ENCODE measurements at regions not wholly inside any gene's neighbourhood (a gene's known extent, or its start where the extent isn't known, plus 50 kb on each side); places are given as distances from the start of the nearest gene placed in this dataset.
"Not testable (repeated sequence)": the region's sequence is repeated elsewhere in the genome, so short reads cannot be mapped to it uniquely, and the experiment has no call there.

- in situ Hi-C loops (cut with MboI); H3K4me3 ChIP-seq; H3K9ac ChIP-seq (ENCODE audit: control insufficient read depth, insufficient read depth, low read length); DNase-seq (ENCODE audit: low read depth, low spot score); FAIRE-seq; BruUV-seq (replicated peaks); POLR2A ChIA-PET; H3K4me1 ChIP-seq (ENCODE audit: control insufficient read depth, insufficient read depth, low read length); SMC1A ChIA-PET (ENCODE audit: uncharacterized antibody, unreplicated experiment); RAD21 ChIA-PET (ENCODE audit: unreplicated experiment); H3K27ac ChIP-seq (ENCODE audit: control insufficient read depth, insufficient read depth); H3K79me2 ChIP-seq (ENCODE audit: control insufficient read depth, insufficient read depth, low read length); H3K9me3 ChIP-seq (replicated peaks; ENCODE audit: control insufficient read depth, insufficient read depth, low read length); H2AFZ ChIP-seq (ENCODE audit: control insufficient read depth, low read depth, low read length); H3K36me3 ChIP-seq (ENCODE audit: control insufficient read depth in 2 of 2, insufficient read depth in 2 of 2, low read length in 1 of 2); H4K20me1 ChIP-seq (ENCODE audit: control insufficient read depth, insufficient read depth); ATAC-seq; intact Hi-C loops (cut with micrococcal nuclease; ENCODE audit: unreplicated experiment); H3K4me2 ChIP-seq (ENCODE audit: control insufficient read depth, insufficient read depth); CTCF ChIA-PET; H3K27me3 ChIP-seq (replicated peaks in 1 of 2; ENCODE audit: control insufficient read depth in 2 of 2, insufficient read depth in 2 of 2, low read length in 1 of 2): not testable (repeated sequence)
- 18% methylated on average over 4 of the region's 4 CpGs for WGBS (ENCODE audit: insufficient coverage, insufficient replicate concordance, low lambda C conversion rate, missing lambda C conversion rate)
Observed at GRCh38 chr10:27298522-27298850, 57.9 kb upstream of the ACBD5 start.

- peak; percentile 60 for ATAC-seq
- Histone ChIP-seq H4K20me1 (ENCODE audit: control insufficient read depth, insufficient read depth) (no peaks in the 10 kb centered on the region), H3K27ac (ENCODE audit: control insufficient read depth, insufficient read depth) (no peak overlapping the region), H3K36me3 (ENCODE audit: control insufficient read depth in 2 of 2, insufficient read depth in 2 of 2, low read length in 1 of 2) (no peaks in the 10 kb centered on the region), H3K4me3 (no peak overlapping the region), H2AFZ (ENCODE audit: control insufficient read depth, low read depth, low read length) (no peak overlapping the region), H3K27me3 (replicated peaks in 1 of 2; ENCODE audit: control insufficient read depth in 2 of 2, insufficient read depth in 2 of 2, low read length in 1 of 2) (no peaks in the 10 kb centered on the region), H3K4me1 (ENCODE audit: control insufficient read depth, insufficient read depth, low read length) (no peaks in the 10 kb centered on the region), H3K4me2 (ENCODE audit: control insufficient read depth, insufficient read depth) (no peak overlapping the region), H3K9me3 (replicated peaks; ENCODE audit: control insufficient read depth, insufficient read depth, low read length) (no peaks in the 10 kb centered on the region), H3K79me2 (ENCODE audit: control insufficient read depth, insufficient read depth, low read length) (no peaks in the 10 kb centered on the region), H3K9ac (ENCODE audit: control insufficient read depth, insufficient read depth, low read length) (no peak overlapping the region)
- in situ Hi-C loops (cut with MboI) = no loop called here
- TF ChIP-seq DPF2 (IDR thresholded peaks at IDR 0.05) (no peak), ZNF24 (IDR thresholded peaks at IDR 0.05) (peak; percentile 82; the same call in 1 of the 2 replicates)
- no peak for FAIRE-seq
- CTCF ChIA-PET = no interaction called here
- 32% methylated on average over 6 of the region's 6 CpGs for whole genome bisulfite sequencing (ENCODE audit: insufficient coverage, insufficient replicate concordance, low lambda C conversion rate, missing lambda C conversion rate)
- no peak for DNase-seq (ENCODE audit: low read depth, low spot score)
- RAD21 ChIA-PET (ENCODE audit: unreplicated experiment) = no interaction called here
- no TSS peak for BruUV-seq (replicated peaks)
- POLR2A ChIA-PET = no interaction called here
- intact Hi-C loops (cut with micrococcal nuclease; ENCODE audit: unreplicated experiment) = no loop called here
- SMC1A ChIA-PET (ENCODE audit: uncharacterized antibody, unreplicated experiment) = interaction anchor here (0.8 to 1.1 kb wide), 2 partner anchors 10 to 74 kb away, joined by 3 read pairs; no protein-coding TSS in a partner anchor
Observed at GRCh38 chr10:27297844-27298521, 57.4 kb upstream of the ACBD5 start.

- ATAC-seq; in situ Hi-C loops (cut with MboI); H3K4me1 ChIP-seq (ENCODE audit: control insufficient read depth, insufficient read depth, low read length): not testable (repeated sequence)
Observed at GRCh38 chr10:27296285-27296684, 55.7 kb upstream of the ACBD5 start.

GRCh38 chr10:27291253-27291895 is 50.8 kb upstream of the ACBD5 start:
- DNase-seq (ENCODE audit: low read depth, low spot score); H3K9me3 ChIP-seq (replicated peaks; ENCODE audit: control insufficient read depth, insufficient read depth, low read length); in situ Hi-C loops (cut with MboI); RAD21 ChIA-PET (ENCODE audit: unreplicated experiment); POLR2A ChIA-PET; H3K4me1 ChIP-seq (ENCODE audit: control insufficient read depth, insufficient read depth, low read length); H3K9ac ChIP-seq (ENCODE audit: control insufficient read depth, insufficient read depth, low read length); H4K20me1 ChIP-seq (ENCODE audit: control insufficient read depth, insufficient read depth); H3K36me3 ChIP-seq (ENCODE audit: control insufficient read depth in 2 of 2, insufficient read depth in 2 of 2, low read length in 1 of 2); intact Hi-C loops (cut with micrococcal nuclease; ENCODE audit: unreplicated experiment); H3K79me2 ChIP-seq (ENCODE audit: control insufficient read depth, insufficient read depth, low read length); BruUV-seq (replicated peaks); H3K27me3 ChIP-seq (replicated peaks in 1 of 2; ENCODE audit: control insufficient read depth in 2 of 2, insufficient read depth in 2 of 2, low read length in 1 of 2): not testable (repeated sequence)
- Histone ChIP-seq H2AFZ (ENCODE audit: control insufficient read depth, low read depth, low read length) (peak overlapping the region; percentile 78), H3K4me2 (ENCODE audit: control insufficient read depth, insufficient read depth) (peak overlapping the region; percentile 69), H3K4me3 (peak overlapping the region; percentile 17; the same call in 1 of the 2 replicates), H3K27ac (ENCODE audit: control insufficient read depth, insufficient read depth) (peak overlapping the region; percentile 37; the same call in 1 of the 2 replicates)
- SMC1A ChIA-PET (ENCODE audit: uncharacterized antibody, unreplicated experiment) = interaction anchor here (1.5 kb wide), 1 partner anchor 65 kb away, joined by 3 read pairs; no protein-coding TSS in a partner anchor
- 48% methylated on average over 5 of the region's 5 CpGs for WGBS (ENCODE audit: insufficient coverage, insufficient replicate concordance, low lambda C conversion rate, missing lambda C conversion rate)
- FAIRE-seq = peak; percentile 97
- ATAC-seq = peak; percentile 78
- CTCF ChIA-PET = interaction anchor here (0.6 to 1.1 kb wide), 2 partner anchors 39 to 69 kb away, joined by 3 to 4 read pairs; no protein-coding TSS in a partner anchor

More at GRCh38 chr10:27296285-27296684, 55.7 kb upstream of the ACBD5 start:
- H3K4me3 ChIP-seq; H3K79me2 ChIP-seq (ENCODE audit: control insufficient read depth, insufficient read depth, low read length); RAD21 ChIA-PET (ENCODE audit: unreplicated experiment); H3K27ac ChIP-seq (ENCODE audit: control insufficient read depth, insufficient read depth); SMC1A ChIA-PET (ENCODE audit: uncharacterized antibody, unreplicated experiment); H3K9ac ChIP-seq (ENCODE audit: control insufficient read depth, insufficient read depth, low read length); H3K27me3 ChIP-seq (replicated peaks in 1 of 2; ENCODE audit: control insufficient read depth in 2 of 2, insufficient read depth in 2 of 2, low read length in 1 of 2); H3K4me2 ChIP-seq (ENCODE audit: control insufficient read depth, insufficient read depth); H4K20me1 ChIP-seq (ENCODE audit: control insufficient read depth, insufficient read depth); H2AFZ ChIP-seq (ENCODE audit: control insufficient read depth, low read depth, low read length); FAIRE-seq; DNase-seq (ENCODE audit: low read depth, low spot score); BruUV-seq (replicated peaks); intact Hi-C loops (cut with micrococcal nuclease; ENCODE audit: unreplicated experiment); H3K9me3 ChIP-seq (replicated peaks; ENCODE audit: control insufficient read depth, insufficient read depth, low read length); CTCF ChIA-PET; POLR2A ChIA-PET; H3K36me3 ChIP-seq (ENCODE audit: control insufficient read depth in 2 of 2, insufficient read depth in 2 of 2, low read length in 1 of 2): not testable (repeated sequence)
- no CpG with 5 or more reads among the region's 26 CpGs for WGBS (ENCODE audit: insufficient coverage, insufficient replicate concordance, low lambda C conversion rate, missing lambda C conversion rate)
